ENCODE measurements at regions not wholly inside any gene's neighbourhood (a gene's known extent, or its start where the extent isn't known, plus 50 kb on each side); places are given as distances from the start of the nearest gene placed in this dataset.

DNA sequence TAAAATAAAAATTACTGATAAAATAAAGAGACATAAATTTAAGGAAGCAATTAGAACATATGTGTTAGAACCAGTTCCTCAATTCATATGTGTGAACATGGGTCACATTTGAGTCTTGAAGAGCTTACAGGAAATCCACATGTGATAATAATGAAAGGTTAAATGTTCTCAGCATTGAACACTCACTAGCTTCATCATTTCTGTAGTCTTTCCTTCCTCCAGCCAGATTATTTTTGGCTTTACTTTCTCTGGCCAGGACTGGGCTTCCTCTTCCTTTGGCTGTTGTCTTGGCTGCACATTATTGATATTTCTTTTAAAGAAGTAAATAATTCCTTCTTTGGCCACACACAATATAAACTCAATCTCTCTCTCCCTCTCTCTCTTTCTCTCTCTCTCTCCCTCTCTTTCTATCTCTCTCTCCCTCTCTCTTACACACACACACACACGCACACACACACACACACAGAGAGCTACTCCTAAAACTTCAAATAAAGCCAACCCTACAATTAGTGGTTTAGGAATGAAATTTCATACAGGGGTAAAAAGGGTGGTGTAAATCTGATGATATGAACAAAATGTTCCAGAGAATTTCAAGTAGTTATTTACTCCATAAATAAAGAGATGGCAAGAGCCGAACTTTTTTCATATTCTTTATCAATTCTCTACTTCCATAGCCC is 171.2 kb downstream of the REEP3 start:
- TF ChIP-seq, protein P1, sequence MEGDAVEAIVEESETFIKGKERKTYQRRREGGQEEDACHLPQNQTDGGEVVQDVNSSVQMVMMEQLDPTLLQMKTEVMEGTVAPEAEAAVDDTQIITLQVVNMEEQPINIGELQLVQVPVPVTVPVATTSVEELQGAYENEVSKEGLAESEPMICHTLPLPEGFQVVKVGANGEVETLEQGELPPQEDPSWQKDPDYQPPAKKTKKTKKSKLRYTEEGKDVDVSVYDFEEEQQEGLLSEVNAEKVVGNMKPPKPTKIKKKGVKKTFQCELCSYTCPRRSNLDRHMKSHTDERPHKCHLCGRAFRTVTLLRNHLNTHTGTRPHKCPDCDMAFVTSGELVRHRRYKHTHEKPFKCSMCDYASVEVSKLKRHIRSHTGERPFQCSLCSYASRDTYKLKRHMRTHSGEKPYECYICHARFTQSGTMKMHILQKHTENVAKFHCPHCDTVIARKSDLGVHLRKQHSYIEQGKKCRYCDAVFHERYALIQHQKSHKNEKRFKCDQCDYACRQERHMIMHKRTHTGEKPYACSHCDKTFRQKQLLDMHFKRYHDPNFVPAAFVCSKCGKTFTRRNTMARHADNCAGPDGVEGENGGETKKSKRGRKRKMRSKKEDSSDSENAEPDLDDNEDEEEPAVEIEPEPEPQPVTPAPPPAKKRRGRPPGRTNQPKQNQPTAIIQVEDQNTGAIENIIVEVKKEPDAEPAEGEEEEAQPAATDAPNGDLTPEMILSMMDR (CRISPR knock-in tag; IDR thresholded peaks at IDR 0.05): no peak
- TF ChIP-seq ZFX (CRISPR knock-in tag; IDR thresholded peaks at IDR 0.05; ENCODE audit: low read depth): no peak
- no peak for TF ChIP-seq RNF2 (conservative IDR thresholded peaks at IDR 0.05; ENCODE audit: low read depth)
- TF ChIP-seq, protein P2, sequence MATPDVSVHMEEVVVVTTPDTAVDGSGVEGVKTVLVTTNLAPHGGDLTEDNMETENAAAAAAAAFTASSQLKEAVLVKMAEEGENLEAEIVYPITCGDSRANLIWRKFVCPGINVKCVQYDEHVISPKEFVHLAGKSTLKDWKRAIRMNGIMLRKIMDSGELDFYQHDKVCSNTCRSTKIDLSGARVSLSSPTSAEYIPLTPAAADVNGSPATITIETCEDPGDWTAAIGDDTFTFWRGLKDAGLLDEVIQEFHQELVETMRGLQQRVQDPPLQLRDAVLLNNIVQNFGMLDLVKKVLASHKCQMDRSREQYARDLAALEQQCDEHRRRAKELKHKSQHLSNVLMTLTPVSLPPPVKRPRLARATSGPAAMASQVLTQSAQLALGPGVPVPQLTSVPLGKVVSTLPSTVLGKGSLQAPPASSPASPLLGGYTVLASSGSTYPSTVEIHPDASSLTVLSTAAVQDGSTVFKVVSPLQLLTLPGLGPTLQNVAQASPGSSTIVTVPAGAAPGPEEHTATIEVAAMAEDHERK (CRISPR knock-in tag; IDR thresholded peaks at IDR 0.05; ENCODE audit: low read depth): no peak

Data from HepG2 (cell line).